IPS-11a (cell line): ENCODE measurements at regions not wholly inside any gene's neighbourhood (a gene's known extent, or its start where the extent isn't known, plus 50 kb on each side); places are given as distances from the start of the nearest gene placed in this dataset.

Source experiments
- H3K4me3 ChIP-seq: one replicate; pipeline ENCODE4 v1.5.1; 2013; ENCODE audit warnings: low read depth, low read length, control low read depth

DNA sequence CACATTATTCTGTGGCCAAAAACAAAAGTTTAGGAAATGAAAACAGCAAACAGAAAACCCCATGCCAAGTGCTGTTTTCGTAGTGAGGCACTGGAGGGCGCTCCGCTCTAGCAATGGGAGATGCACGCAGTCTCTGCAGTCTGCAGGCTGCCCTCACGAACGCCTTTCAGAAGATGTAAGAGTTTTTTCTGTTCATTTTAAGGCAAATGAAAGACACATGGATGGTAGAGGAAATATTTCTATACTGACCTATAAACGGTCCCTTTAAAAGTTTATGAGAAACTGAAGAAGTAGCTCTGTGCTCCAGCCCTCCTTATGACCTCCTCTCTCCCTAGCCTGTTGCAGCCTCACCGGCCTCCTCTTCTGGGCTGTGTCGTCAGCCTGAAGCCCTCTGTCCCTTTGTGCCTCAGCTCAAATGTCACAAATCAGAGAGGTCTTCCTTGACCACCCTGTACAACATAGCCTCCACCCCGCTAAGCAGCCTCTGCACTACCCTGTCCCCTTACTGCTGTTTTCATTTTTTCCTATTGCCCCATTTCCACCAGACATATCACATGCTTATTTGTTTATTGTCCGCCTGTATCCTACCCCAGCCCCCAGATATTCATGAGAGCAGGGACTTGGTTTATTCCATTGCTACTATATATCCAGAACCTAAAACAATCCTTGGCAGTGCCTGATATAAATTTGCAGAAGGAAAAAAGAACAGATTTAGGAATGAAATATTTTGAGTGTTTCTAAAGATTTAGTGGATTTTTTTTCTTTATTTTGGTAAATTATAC, 116.4 kb downstream of the TM9SF2 start:
- H3K4me3 ChIP-seq = no peak overlapping the region

GRCh38 chr13:99614465-99614885, 113.2 kb downstream of the TM9SF2 start:
- no peak overlapping the region for H3K4me3 ChIP-seq
